Brain pericyte (primary cell): ENCODE measurements at regions not wholly inside any gene's neighbourhood (a gene's known extent, or its start where the extent isn't known, plus 50 kb on each side); places are given as distances from the start of the nearest gene placed in this dataset.

ENCODE experiments used
- DNase-seq: peaks from one replicate; pipeline ENCODE4 v3.0.0-alpha.2; 2012; ENCODE audit warnings: low read depth, low spot score

DNA sequence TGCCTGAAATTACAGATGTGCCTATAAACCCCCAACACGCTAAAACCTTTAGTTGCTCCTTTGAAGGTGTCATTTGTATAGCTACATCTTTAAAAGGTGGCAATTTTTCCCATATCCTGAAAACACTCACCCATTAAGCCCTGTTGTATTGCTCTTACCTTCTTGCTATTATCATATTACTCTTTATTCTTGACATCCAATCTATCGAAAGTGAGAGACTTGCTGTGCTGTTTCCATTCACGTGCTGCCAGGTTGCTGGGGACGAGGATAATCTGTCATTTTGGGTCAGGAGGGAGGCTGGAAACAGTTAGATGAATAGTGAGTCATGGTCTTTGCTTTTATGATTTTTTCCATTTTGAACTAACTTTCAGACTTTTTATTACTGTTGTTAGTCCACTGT lies 213.0 kb upstream of the PRMT6 start:
- DNase-seq: no peak

DNA sequence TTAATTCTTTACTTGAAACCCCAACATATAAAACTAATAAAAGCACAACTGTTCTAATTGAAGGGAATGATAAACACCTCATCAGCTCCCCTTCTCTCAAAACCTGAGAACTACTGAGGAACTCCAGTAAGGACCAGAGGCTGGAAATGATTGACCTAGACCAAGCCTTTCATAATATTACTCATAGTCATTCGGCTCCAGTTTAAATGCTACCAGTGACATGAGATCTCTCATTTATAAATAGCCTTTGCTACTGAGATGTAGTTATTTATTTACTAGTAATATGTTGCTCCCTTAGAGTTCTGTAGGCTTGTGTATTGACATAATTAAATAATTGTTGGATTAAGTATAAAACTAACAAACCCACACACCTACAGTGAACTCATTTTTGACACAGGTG lies 209.8 kb upstream of the PRMT6 start:
- DNase-seq: no peak

GRCh38 chr1:106861110-106861509 lies 195.4 kb upstream of the PRMT6 start:
- DNase-seq: no peak

- DNase-seq: no peak
Measured at GRCh38 chr1:106868828-106869227, 187.6 kb upstream of the PRMT6 start.

GRCh38 chr1:106875622-106876021 lies 180.9 kb upstream of the PRMT6 start:
- no peak for DNase-seq

DNA sequence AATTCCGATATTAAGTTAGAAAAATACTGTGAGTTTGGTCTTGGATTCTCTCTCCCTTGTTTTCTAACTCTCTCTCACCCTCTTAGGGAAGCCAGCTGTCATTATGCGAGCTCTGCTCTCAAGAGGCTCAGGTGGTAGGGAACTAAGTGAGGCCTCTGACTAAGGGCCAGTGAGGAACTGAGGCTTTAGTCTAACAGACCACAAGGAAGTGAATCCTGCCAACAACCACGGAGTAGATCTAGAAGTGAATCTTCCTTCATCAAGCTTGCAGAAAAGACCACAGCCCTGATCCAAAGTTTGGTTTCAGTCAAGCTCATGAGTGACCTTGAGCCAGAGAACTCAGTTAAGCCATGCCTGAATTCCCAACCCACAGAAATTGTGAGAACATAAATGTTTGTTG lies 180.1 kb upstream of the PRMT6 start:
- no peak for DNase-seq

DNA sequence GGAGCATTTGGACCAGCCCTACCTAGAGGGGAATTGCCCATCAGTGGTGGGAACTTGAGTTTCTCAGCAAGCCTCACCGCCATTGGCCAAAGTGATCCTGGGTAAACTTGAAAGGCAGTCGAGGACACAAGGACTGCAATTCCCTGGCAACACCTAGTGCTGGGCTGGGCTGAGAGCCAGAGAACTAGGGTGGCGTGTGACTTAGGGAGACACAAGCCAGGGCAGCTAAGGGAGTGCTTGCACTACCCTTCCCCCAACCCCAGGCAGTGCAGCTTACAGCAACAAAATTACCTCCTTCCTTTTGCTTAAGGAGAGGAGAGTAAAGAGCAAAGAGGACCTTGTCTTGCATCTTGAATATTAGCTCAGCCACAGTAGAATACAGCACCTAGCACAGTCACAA lies 176.9 kb upstream of the PRMT6 start:
- no peak for DNase-seq

- DNase-seq: no peak
Measured at GRCh38 chr1:106880226-106880625, 176.2 kb upstream of the PRMT6 start.

DNA sequence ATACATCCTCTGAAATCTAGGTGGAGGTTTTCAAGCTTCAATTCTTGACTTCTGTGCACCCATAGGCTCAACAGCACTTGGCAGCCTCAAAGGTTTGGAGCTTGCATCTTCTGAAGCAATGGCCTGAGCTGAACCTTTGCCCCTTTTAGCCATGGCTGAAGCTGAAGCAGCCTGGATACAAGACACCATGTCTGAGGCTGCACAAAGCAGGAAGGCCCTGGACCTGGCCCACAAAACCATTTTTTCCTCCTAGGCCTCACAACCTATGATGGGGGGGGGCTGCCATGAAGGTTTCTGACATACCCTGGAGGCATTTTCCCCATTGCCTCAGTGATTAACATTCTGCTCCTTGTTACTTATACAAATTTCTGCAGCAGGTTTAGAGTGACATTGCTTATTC lies 173.3 kb upstream of the PRMT6 start:
- DNase-seq: no peak

DNA sequence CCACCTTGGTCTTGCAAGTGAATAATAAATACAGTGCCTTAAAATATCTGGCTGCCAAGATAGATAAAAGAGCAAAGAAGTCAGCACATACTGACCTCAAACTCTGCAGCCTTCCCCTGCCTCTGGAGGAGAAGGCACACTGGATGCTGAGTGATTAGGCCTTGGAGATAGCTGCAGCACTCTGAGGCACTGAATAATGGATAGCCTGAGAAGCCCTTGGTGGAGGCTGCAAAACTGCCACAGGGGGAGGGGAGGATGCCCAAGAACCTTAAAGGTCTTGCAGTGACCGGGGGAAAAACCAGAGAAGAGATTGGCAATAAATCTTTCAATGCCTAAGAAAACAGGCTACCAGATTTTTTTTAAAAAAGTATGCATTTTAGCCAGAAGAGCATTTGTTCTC lies 167.4 kb upstream of the PRMT6 start:
- no peak for DNase-seq

- no peak for DNase-seq
Measured at GRCh38 chr1:106889583-106889982, 166.9 kb upstream of the PRMT6 start.

DNA sequence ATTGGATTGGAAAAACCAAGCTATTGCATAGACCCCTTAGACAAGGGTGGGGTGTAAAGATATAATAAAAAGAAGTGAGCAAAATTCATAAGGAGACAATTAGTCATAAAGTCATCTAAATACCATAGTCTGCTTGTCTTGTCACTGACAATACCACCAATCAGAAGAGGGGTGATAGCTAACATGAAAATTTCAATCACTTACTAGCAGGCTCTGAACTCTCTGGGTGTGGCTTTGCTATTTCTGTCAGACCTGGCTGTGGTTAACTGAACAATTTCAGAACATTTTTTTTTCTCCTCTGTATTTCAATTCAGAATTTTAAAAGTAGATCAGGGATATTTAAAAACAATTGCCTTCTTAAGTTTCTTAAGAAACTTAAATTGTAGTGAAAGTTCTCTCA lies 158.5 kb upstream of the PRMT6 start:
- DNase-seq: no peak

DNA sequence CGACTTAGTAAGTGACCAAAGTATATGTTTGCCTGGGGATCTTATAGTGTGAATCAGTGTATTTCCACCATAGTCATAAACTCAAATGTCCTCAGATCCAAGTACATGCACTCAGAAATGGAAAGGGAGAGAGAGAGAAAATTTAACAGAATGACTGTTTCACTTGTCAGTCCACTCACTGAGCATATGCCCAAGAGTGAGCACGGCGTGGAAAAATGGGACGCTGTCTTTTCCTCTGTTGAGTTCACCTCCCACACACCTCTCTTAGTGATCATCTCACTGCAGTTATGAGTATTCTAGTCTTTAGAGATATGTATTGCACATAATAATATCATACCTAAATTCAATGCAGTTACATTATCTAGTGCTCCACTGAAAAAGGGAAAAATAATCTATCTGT lies 156.8 kb upstream of the PRMT6 start:
- no peak for DNase-seq

DNA sequence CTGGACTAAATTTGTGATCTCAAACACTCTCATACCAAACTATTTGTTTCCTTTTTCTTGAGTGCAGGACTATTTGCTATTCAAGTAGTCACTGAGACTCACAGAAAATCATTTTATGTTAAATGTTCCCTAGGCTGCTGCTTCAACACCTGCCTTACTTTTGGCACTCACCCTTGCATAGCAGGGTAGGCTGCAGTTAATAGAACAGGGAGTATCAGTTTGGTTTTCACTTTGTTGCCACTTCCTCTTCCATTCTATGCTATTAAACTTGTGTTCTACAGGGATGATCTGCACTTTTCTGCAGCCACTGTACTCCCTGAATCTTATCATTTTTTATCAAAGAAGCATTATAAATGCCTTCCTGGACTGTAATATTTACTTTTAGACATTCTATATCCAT lies 148.7 kb upstream of the PRMT6 start:
- DNase-seq: no peak

DNA sequence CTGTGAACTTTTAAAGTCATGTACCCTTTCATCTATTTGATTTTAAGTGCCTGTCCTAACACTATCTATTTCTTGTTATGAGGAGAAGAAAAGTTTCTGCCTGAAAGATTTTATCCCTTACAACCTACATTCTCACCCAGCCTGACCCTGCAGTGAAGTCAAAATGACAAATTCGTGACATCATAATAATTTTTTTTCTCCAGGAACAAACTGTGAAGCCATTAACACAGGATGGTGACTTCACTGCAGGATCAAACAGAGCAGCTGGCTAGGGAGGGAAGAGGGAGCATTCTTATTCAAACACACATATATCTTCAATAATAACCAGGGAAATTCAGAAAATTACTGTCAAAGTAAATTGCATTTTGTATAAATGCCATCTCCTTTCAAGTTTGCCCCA lies 147.8 kb upstream of the PRMT6 start:
- no peak for DNase-seq

GRCh38 chr1:106910798-106911197 lies 145.7 kb upstream of the PRMT6 start:
- no peak for DNase-seq

DNA sequence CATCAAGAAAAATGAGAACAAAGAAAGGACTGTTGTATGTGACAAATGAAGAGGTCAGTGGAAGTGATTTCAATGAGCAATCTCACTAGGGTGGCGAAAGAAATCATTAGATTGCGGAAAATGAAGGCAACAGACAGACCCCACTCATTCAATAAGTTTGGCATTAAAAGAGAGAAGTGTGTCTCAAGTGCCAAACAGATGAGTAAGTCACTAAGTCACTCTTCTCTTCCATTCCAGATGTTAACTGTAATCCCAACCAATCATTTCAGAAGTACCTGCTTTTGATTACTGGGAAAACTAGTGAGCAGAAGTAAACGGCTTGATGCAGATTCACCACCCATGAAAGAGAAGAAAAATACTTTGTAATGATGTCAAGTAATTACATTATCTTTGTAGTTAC lies 144.3 kb upstream of the PRMT6 start:
- DNase-seq: no peak

DNA sequence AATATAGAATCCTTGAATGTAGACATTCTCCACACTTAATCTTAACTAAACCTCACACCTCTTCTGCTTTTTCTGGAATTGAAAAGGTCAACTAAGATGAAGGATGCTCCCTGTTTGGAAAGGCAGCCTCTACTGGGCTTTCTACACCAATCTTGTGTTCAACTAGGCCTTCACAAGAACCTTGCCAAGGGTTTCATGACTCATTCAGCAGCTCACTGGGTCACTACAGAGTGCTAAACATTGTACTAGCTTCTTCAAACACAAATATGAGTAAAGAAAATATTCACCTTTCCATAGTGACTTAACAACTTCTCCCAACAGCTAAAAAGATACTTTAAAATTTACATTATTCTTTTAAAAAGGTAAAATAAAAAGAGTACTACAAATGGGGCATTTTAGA lies 135.3 kb upstream of the PRMT6 start:
- no peak for DNase-seq

DNA sequence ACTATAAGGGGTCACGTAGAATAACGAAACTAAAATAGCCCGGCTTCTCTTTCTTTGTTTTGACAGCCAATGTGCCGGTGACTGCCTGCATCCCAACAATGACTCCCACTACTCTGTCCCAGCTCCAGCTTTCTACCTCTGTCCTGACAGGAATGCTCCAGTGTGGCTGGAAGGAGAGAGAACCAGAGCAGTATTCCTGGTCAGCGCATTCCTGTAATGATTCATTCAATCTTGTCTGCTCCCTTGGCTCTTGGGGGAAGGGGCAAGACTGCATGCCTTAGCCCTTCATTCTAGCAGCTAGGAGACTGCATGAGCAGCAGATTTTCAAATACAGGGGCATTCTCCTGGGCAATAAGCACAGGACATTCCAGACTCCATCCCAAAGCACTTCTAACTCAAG lies 132.1 kb upstream of the PRMT6 start:
- DNase-seq: no peak

DNA sequence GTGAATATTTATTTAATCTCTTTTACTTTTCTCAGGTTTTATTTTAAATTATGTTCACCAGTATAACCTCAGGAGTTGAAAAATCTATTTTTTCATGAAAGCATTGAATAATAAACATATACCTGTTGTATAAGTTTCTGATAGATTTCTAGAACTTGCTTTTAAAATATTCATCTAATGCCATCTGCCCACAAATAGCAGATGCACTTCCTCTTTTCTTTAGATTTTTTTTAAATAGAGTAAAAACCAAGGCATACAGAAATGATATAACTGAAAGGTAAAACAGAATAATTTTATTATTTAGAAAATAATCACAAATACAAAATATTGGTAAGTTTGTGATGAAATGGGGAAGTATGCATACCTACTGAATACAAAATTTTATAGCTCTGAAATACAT lies 130.7 kb upstream of the PRMT6 start:
- DNase-seq: no peak

DNA sequence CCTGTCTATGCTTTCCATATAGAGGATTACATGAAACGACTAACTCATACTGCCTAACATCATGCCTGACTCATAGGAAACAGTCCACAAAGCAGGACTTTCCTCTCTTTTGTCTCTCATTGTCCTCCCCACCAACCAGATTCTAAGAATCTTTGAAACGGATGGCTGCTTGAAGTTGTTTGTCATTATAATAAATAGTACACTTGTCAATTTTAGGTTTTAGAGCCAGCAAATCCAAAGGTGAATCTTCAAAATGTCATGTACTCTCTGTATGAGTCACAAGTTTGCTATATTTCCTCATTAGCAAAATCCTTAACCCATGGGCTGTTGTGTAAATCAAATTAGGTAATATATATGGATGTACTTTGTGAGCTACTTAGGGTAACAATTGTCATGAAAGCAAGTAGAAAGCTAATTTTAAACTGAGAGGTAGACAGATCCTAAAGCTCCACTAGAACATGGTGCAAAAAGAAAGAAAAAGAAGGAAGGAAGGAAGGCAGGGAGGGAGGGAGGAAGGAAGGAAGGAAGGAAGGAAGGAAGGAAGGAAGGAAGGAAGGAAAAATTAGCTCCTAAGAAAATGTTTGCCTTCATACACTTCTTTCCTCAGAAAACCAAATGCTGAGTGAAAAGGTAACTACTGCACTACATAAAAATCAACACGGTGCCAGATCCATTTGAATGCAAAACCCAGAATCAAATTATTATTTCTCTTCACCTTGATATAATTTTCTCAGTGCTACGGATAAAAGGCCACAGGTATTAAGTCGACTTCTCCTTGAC lies 129.5 kb upstream of the PRMT6 start:
- DNase-seq: no peak

DNA sequence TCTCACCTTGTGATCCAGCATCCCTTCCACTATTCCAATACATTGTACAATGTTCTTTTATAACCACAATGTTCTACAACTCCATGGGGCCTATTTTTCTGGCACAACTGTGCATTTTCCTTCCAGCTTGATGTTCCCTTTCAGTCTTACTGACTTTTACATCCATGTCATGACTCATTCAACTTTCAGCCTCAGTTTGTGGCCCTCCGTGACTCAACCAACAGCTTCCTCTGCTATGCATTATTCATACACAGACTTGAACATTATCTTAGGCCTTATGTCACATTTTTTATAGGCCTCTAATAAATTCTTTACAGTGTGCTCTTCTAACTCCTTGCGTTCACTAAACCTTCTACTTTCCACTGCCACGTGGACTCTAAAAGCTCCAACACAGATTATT lies 119.4 kb upstream of the PRMT6 start:
- DNase-seq: peak; percentile 22

GRCh38 chr1:106944721-106945120 lies 111.8 kb upstream of the PRMT6 start:
- DNase-seq: no peak

DNA sequence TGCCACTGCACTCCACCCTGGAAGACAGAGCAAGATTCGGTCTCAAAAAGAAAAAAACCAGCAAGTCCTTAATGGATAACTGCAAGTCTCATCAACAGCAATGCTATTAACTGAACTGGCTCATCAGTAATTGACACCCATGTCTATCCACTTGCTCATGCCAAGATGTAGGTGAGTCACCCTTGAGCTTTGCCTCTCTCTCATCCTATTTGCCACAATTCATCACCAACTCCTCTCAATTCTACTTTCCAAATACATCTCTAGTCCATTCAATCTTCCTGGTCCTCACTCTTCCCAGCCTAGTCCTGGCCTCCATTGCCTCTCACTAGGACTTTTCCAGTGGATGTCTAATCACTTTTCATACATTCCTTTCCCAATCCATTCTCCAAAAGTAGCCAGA lies 103.7 kb upstream of the PRMT6 start:
- no peak for DNase-seq
